22Rv1 (cell line): ENCODE measurements at regions not wholly inside any gene's neighbourhood (a gene's known extent, or its start where the extent isn't known, plus 50 kb on each side); places are given as distances from the start of the nearest gene placed in this dataset.

Experiments
- CTCF ChIP-seq: fragments of 450-650 bp; IDR thresholded peaks from 2 replicates; pipeline ENCODE4 v1.5.1; 2017; ENCODE audit warnings: mild to moderate bottlenecking
- ZFX ChIP-seq: fragments of 450-650 bp; IDR thresholded peaks from 2 replicates; pipeline ENCODE4 v1.6.1; 2017; ENCODE audit warnings: antibody characterized with exemption, borderline replicate concordance

DNA sequence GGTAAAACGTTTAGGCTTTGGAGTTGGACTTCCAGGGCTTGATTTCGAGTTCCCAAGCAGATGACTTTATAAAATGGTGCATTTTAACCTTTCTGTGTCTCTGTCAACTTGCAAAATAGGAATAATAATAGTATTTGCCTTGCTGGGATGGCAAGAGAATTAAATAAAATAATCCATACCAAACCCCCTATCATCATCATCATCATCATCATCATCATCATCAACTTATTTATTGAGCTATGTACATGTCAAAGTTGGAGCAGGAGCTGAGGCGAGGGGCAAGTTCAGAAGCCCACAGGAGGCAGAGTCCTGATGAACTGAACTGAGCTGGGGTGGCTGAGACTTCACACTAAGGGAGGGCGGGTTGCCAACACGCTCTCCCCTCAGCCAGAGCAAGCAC lies 51.7 kb upstream of the KCNMA1 start:
- TF ChIP-seq CTCF (no peak), ZFX (no peak)
